GM23248 (cell line): ENCODE measurements at regions not wholly inside any gene's neighbourhood (a gene's known extent, or its start where the extent isn't known, plus 50 kb on each side); places are given as distances from the start of the nearest gene placed in this dataset.

Experiments used
- DNase-seq: peaks from one replicate; pipeline ENCODE4 v3.0.0-alpha.2; 2015
- H2AFZ ChIP-seq: fragments of 200-600 bp; sonication (generic); 2 replicates; pipeline ENCODE4 v1.6.1; 2016; ENCODE audit warnings: antibody characterized with exemption
- H3F3A ChIP-seq: fragments of 200-600 bp; sonication (generic); 2 replicates; pipeline ENCODE4 v1.6.1; 2016; ENCODE audit warnings: mild to moderate bottlenecking, antibody characterized with exemption, mixed run types; ENCODE audit not compliant: insufficient read depth
- H3K27ac ChIP-seq: fragments of 200-600 bp; sonication (generic); 2 replicates; pipeline ENCODE4 v1.5.1; 2016; ENCODE audit warnings: mild to moderate bottlenecking
- H3K27me3 ChIP-seq: fragments of 200-600 bp; sonication (generic); replicated peaks from 2 replicates; pipeline ENCODE4 v1.6.1; 2016; ENCODE audit warnings: mild to moderate bottlenecking; ENCODE audit not compliant: insufficient read depth
- H3K36me3 ChIP-seq: fragments of 200-600 bp; sonication (generic); 2 replicates; pipeline ENCODE4 v1.6.1; 2016; ENCODE audit warnings: low read depth, mild to moderate bottlenecking
- H3K4me1 ChIP-seq: fragments of 200-600 bp; sonication (generic); 2 replicates; pipeline ENCODE4 v1.6.1; 2016; ENCODE audit warnings: mild to moderate bottlenecking; ENCODE audit not compliant: insufficient read depth
- H3K4me2 ChIP-seq: fragments of 200-600 bp; sonication (generic); one replicate; pipeline ENCODE4 v1.6.1; 2016; ENCODE audit warnings: mild to moderate bottlenecking; ENCODE audit not compliant: unreplicated experiment
- H3K4me3 ChIP-seq: fragments of 200-600 bp; sonication (generic); 2 replicates; pipeline ENCODE4 v1.5.1; 2016; ENCODE audit warnings: mild to moderate bottlenecking
- H3K79me2 ChIP-seq: fragments of 200-600 bp; sonication (generic); 2 replicates; pipeline ENCODE4 v1.6.1; 2016; ENCODE audit warnings: mild to moderate bottlenecking; ENCODE audit not compliant: insufficient read depth
- H3K9ac ChIP-seq: fragments of 200-600 bp; sonication (generic); 2 replicates; pipeline ENCODE4 v1.6.1; 2016; ENCODE audit warnings: mild to moderate bottlenecking
- H3K9me2 ChIP-seq: fragments of 200-600 bp; sonication (generic); 2 replicates; pipeline ENCODE4 v1.6.1; 2016; ENCODE audit warnings: mixed run types, mild to moderate bottlenecking, moderate library complexity; ENCODE audit not compliant: insufficient read depth
- H3K9me3 ChIP-seq: fragments of 200-600 bp; sonication (generic); one replicate; pipeline ENCODE4 v1.6.1; 2017; ENCODE audit warnings: low read depth
- H4K20me1 ChIP-seq: fragments of 200-600 bp; sonication (generic); 2 replicates; pipeline ENCODE4 v1.6.0; 2016; ENCODE audit not compliant: insufficient read depth
- EZH2 ChIP-seq: fragments of 200-600 bp; sonication (generic); IDR thresholded peaks from 2 replicates; pipeline ENCODE4 v1.6.1; 2018; ENCODE audit warnings: antibody characterized with exemption, mild to moderate bottlenecking; ENCODE audit not compliant: insufficient read depth, poor library complexity, severe bottlenecking
- EZH2phosphoT487 ChIP-seq: fragments of 200-600 bp; sonication (generic); IDR thresholded peaks from 2 replicates; pipeline ENCODE4 v1.6.1; 2018; ENCODE audit warnings: antibody characterized with exemption, moderate library complexity, mild to moderate bottlenecking, low read depth; ENCODE audit not compliant: insufficient read depth
- WGBS, 2 experiments: methylation state at CpG; one replicate each; pipeline ENCODE4 v1.1.6; 2015 to 2017; ENCODE audit warnings: low lambda C conversion rate in 2 of 2, low coverage in 1 of 2; ENCODE audit errors: missing lambda C conversion rate in 2 of 2; 5-methylcytosine and 5-hydroxymethylcytosine counted together
- in situ Hi-C: fragments of 300-500 bp; cut with MboI; formaldehyde crosslinking; loops from 2 replicates; pipeline ENCODE4 v1.15.0; 2020

DNA sequence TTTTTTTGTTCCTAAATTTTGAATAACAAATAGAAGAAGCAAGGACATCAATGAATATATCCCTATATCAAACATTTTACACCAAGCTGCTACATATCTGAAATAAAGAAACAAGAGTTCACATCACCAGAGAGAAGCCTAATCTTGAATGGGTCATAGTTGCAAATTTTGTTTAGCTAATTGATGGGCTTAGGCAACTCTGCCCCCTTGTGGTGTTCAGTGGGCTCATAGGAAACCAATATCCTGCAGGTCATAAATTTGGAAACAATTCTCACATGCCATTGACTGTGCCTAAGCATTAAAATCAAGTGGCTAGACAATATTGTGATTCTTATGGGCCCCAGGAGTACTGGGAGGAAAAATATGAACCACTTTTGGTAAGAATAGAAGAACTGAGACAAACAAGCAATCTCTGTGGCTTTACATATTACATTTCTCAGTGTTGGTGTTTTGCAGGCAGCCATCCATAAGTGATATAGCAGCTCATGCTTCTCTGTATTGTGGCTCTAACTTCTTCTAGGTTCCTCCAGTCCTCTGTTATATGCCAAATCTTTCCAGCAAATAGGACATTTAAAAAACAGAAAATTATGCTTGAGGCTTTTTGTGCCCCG lies 1262.8 kb upstream of the PRMT6 start:
- H3K4me3 ChIP-seq: no peak overlapping the region

DNA sequence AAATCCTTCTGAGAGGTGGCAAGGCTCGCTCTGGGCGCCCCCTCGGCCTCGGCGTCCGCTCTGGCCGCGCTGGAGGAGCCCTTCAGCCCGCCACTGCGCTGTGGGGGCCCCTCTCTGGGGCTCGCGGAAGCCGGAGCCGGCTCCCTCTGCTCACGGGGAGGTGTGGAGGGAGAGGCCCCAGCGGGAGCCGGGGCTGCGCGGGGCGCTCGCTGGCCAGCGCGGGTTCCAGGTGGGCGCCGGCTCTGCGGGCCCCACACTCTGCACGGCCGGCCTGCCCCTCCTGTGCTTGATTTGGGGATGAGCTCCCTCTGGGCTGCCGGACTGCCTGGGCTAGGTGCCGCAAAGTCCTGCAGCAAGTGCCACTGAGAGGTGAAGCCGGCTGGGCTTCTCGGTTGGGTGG lies 1260.7 kb upstream of the PRMT6 start:
- DNase-seq: no peak
- Histone ChIP-seq H3F3A (no peaks in the 10 kb centered on the region), H3K9ac (no peak overlapping the region), H3K4me2 (no peak overlapping the region), H3K36me3 (no peaks in the 10 kb centered on the region), H4K20me1 (no peaks in the 10 kb centered on the region), H3K27ac (no peak overlapping the region), H3K9me3 (no peaks in the 10 kb centered on the region), H3K79me2 (no peaks in the 10 kb centered on the region), H3K9me2 (no peaks in the 10 kb centered on the region), H3K4me3 (no peak overlapping the region), H3K27me3 (no peaks in the 10 kb centered on the region), H2AFZ (no peak overlapping the region), H3K4me1 (no peaks in the 10 kb centered on the region)
- in situ Hi-C loops: loop anchor here (25.0 kb wide), 1 partner anchor 1008 kb away; no protein-coding TSS in a partner anchor
- no peak for TF ChIP-seq EZH2
- TF ChIP-seq EZH2phosphoT487: no peak
- 56 to 67% methylated on average over 16 to 20 of the region's 32 CpGs for WGBS, 2 experiments

More for the DNA sequence above, 1262.8 kb upstream of the PRMT6 start:
- H3K27me3 ChIP-seq: no peaks in the 10 kb centered on the region
- no peak overlapping the region for H3K9ac ChIP-seq
- no peaks in the 10 kb centered on the region for H3K9me2 ChIP-seq
- no peaks in the 10 kb centered on the region for H3F3A ChIP-seq
- no peak overlapping the region for H3K27ac ChIP-seq
- TF ChIP-seq EZH2 (no peak), EZH2phosphoT487 (no peak)
- in situ Hi-C loops: loop anchor here (25.0 kb wide), 1 partner anchor 1006 kb away; no protein-coding TSS in a partner anchor
- H3K4me2 ChIP-seq: no peak overlapping the region
- WGBS, 2 experiments: 65 to 71% methylated on average over 1 of the region's 1 CpG
- no peaks in the 10 kb centered on the region for H3K4me1 ChIP-seq
- H2AFZ ChIP-seq: no peak overlapping the region
- H4K20me1 ChIP-seq: no peaks in the 10 kb centered on the region
- no peaks in the 10 kb centered on the region for H3K9me3 ChIP-seq
- no peaks in the 10 kb centered on the region for H3K36me3 ChIP-seq
- DNase-seq: peak; percentile 50
- no peaks in the 10 kb centered on the region for H3K79me2 ChIP-seq

DNA sequence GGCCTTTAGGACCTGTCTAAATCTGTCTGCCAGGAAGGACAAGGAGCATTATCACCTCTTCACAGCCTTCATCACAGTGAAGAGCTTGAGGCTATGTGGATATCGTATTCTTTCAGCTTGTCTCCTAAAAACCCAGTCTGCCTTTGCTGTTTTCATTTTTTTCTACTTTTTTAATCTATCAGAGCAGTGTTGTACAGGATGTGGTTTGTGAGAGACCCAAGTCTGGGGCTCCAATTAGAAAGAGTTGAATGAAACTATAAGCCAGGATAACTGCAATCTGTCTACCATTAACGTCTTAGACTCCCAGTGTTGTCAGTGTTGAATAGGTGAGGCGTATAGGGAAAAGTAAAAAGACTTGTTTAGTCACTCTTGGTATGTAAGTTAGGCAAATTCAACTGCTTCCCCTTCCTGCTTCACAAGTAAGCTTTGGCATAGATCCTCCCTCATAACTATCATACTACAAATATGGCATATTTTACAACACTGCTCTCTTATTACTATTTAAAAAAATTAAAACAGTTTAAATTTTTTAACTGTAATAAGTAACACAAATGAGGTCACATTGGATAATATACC lies 1225.8 kb upstream of the PRMT6 start:
- H3K4me1 ChIP-seq: no peaks in the 10 kb centered on the region
- H2AFZ ChIP-seq: no peak overlapping the region
- no peaks in the 10 kb centered on the region for H3F3A ChIP-seq
- 5 to 12% methylated on average over 3 of the region's 3 CpGs for WGBS, 2 experiments
- no peak overlapping the region for H3K27ac ChIP-seq
- H4K20me1 ChIP-seq: no peaks in the 10 kb centered on the region
- TF ChIP-seq EZH2 (no peak), EZH2phosphoT487 (no peak)
- no peaks in the 10 kb centered on the region for H3K79me2 ChIP-seq
- H3K4me2 ChIP-seq: no peak overlapping the region
- no peak overlapping the region for H3K9ac ChIP-seq
- H3K9me2 ChIP-seq: no peaks in the 10 kb centered on the region
- H3K9me3 ChIP-seq: no peaks in the 10 kb centered on the region
- H3K4me3 ChIP-seq: no peak overlapping the region
- DNase-seq: no peak
- no peaks in the 10 kb centered on the region for H3K27me3 ChIP-seq
- no peaks in the 10 kb centered on the region for H3K36me3 ChIP-seq
- in situ Hi-C loops: no loop called here

DNA sequence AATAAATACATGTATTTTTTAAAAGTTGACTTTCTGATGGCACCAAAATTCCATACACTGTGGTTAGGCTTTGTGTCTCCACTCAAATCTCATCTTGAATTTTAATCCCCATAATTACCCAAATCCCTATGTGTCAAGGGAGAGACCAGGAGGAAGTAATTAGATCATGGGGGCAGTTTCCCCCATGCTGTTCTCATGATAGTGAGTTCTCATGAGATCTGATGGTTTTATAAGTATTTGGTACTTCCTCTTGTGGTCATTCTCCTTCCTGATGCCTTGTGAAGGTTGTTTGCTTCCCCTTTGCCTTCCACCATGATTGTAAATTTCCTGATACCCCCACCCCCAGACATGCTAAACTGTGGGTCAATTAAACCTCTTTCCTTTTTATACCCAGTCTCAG lies 1218.4 kb upstream of the PRMT6 start:
- Histone ChIP-seq H3K79me2 (no peaks in the 10 kb centered on the region), H3K36me3 (no peaks in the 10 kb centered on the region), H3K4me3 (no peak overlapping the region), H3K4me2 (no peak overlapping the region), H2AFZ (no peak overlapping the region), H3K9ac (no peak overlapping the region), H4K20me1 (no peaks in the 10 kb centered on the region), H3K4me1 (no peaks in the 10 kb centered on the region), H3K27ac (no peak overlapping the region), H3K27me3 (no peaks in the 10 kb centered on the region), H3K9me2 (no peaks in the 10 kb centered on the region), H3F3A (no peaks in the 10 kb centered on the region), H3K9me3 (no peaks in the 10 kb centered on the region)
- in situ Hi-C loops: no loop called here
- no peak for TF ChIP-seq EZH2
- no peak for TF ChIP-seq EZH2phosphoT487
- no peak for DNase-seq

DNA sequence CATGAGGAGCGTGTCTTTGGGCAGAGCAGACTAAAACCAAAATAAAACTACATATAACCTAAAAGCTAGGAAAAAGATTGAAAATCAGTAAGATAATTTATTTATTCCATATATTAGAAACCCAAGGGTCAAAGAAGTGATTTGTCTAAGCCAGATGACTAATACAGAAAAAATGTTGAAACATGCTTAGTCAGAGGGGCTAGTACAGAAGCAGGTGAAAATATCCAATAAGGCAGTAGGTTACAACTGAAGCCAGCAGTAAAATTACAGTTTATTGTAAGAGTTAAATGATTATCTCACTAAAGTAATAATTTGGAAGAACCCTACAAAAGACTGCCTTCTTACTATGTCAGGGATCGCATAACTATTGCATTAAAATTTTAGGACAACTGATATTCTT lies 1190.9 kb upstream of the PRMT6 start:
- Histone ChIP-seq H3K36me3 (no peaks in the 10 kb centered on the region), H3K4me2 (no peak overlapping the region), H3K4me1 (no peaks in the 10 kb centered on the region), H3K9ac (no peak overlapping the region), H3K79me2 (no peaks in the 10 kb centered on the region), H3K4me3 (no peak overlapping the region), H2AFZ (no peak overlapping the region), H4K20me1 (no peaks in the 10 kb centered on the region), H3K27ac (no peak overlapping the region), H3F3A (no peaks in the 10 kb centered on the region), H3K9me2 (no peaks in the 10 kb centered on the region), H3K27me3 (no peaks in the 10 kb centered on the region), H3K9me3 (no peaks in the 10 kb centered on the region)
- TF ChIP-seq EZH2phosphoT487: no peak
- no peak for TF ChIP-seq EZH2
- WGBS, 2 experiments: 36 to 39% methylated on average over 2 of the region's 2 CpGs
- no peak for DNase-seq
- in situ Hi-C loops: no loop called here
